ENCODE measurements at regions not wholly inside any gene's neighbourhood (a gene's known extent, or its start where the extent isn't known, plus 50 kb on each side); places are given as distances from the start of the nearest gene placed in this dataset.

GRCh38 chr10:33626798-33627466 lies 292.5 kb upstream of the NRP1 start:
- intact Hi-C loops (cut with micrococcal nuclease): no loop called here
- Mint-ChIP-seq H3K4me3 (no peak overlapping the region), H3K27ac (no peak overlapping the region), H3K4me1 (no peaks in the 10 kb centered on the region), H3K27me3 (no peaks in the 10 kb centered on the region), H3K9me3 (ENCODE audit: insufficient read depth) (peaks cover 2% of the 10 kb centered on the region)
- Histone ChIP-seq H3K79me2 (ENCODE audit: control insufficient read depth, insufficient read depth, low read length) (no peaks in the 10 kb centered on the region), H3K9me3 (ENCODE audit: control extremely low read depth in 1 of 3, control insufficient read depth in 2 of 3, insufficient read depth in 1 of 3, low read length in 2 of 3) (peaks cover 0 to 5% (median 0%) of the 10 kb centered on the region in 3 donors), H3K4me1 (ENCODE audit: control insufficient read depth in 2 of 2, insufficient read depth in 2 of 2, low read length in 2 of 2) (no peaks in the 10 kb centered on the region), H3K36me3 (replicated peaks in 1 of 2; ENCODE audit: control extremely low read depth in 1 of 2, control insufficient read depth in 1 of 2, extremely low read depth in 1 of 2, insufficient read depth in 2 of 2, low read length in 1 of 2) (no peaks in the 10 kb centered on the region), H3K27me3 (replicated peaks in 1 of 4; ENCODE audit: control extremely low read depth in 1 of 4, control insufficient read depth in 3 of 4, insufficient read depth in 4 of 4, low read length in 3 of 4) (no peaks in the 10 kb centered on the region), H3K27ac (ENCODE audit: low read length in 2 of 2) (no peak overlapping the region), H3K9ac (ENCODE audit: low read length) (no peak overlapping the region), H3K4me2 (replicated peaks; ENCODE audit: low read depth, low read length, poor library complexity, severe bottlenecking) (no peak overlapping the region), H4K20me1 (ENCODE audit: control insufficient read depth, insufficient read depth, low read length, poor library complexity, severe bottlenecking) (no peaks in the 10 kb centered on the region), H2AFZ (ENCODE audit: insufficient read depth, low read depth, low read length, poor library complexity, severe bottlenecking) (no peak overlapping the region), H3K4me3 (ENCODE audit: control extremely low read depth in 1 of 5, extremely low read depth in 1 of 5, insufficient read depth in 1 of 5, low read depth in 2 of 5, low read length in 4 of 5) (no peak overlapping the region)
- WGBS (ENCODE audit: insufficient coverage): 93% methylated on average over 2 of the region's 3 CpGs
- DNase-seq (no peak), ATAC-seq (ENCODE audit: low read depth) (no peak)
- ChIA-PET POLR2A (no interaction called here), CTCF (no interaction called here)
- TF ChIP-seq EZH2 (IDR thresholded peaks at IDR 0.05; ENCODE audit: borderline replicate concordance, insufficient read depth, low read depth, low read length, poor library complexity, severe bottlenecking): no peak
- TF ChIP-seq, protein P1, sequence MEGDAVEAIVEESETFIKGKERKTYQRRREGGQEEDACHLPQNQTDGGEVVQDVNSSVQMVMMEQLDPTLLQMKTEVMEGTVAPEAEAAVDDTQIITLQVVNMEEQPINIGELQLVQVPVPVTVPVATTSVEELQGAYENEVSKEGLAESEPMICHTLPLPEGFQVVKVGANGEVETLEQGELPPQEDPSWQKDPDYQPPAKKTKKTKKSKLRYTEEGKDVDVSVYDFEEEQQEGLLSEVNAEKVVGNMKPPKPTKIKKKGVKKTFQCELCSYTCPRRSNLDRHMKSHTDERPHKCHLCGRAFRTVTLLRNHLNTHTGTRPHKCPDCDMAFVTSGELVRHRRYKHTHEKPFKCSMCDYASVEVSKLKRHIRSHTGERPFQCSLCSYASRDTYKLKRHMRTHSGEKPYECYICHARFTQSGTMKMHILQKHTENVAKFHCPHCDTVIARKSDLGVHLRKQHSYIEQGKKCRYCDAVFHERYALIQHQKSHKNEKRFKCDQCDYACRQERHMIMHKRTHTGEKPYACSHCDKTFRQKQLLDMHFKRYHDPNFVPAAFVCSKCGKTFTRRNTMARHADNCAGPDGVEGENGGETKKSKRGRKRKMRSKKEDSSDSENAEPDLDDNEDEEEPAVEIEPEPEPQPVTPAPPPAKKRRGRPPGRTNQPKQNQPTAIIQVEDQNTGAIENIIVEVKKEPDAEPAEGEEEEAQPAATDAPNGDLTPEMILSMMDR (IDR thresholded peaks at IDR 0.05): no peak

GRCh38 chr10:33623669-33624068 lies 289.2 kb upstream of the NRP1 start:
- H3K27ac ChIP-seq (ENCODE audit: low read length in 2 of 2): no peak overlapping the region

More at GRCh38 chr10:33623669-33624068, 289.2 kb upstream of the NRP1 start:
- ATAC-seq (ENCODE audit: low read depth): no peak
- Histone ChIP-seq H3K36me3 (replicated peaks in 1 of 2; ENCODE audit: control extremely low read depth in 1 of 2, control insufficient read depth in 1 of 2, extremely low read depth in 1 of 2, insufficient read depth in 2 of 2, low read length in 1 of 2) (no peaks in the 10 kb centered on the region), H3K4me1 (ENCODE audit: control insufficient read depth in 2 of 2, insufficient read depth in 2 of 2, low read length in 2 of 2) (no peaks in the 10 kb centered on the region), H3K79me2 (ENCODE audit: control insufficient read depth, insufficient read depth, low read length) (no peaks in the 10 kb centered on the region), H3K9ac (ENCODE audit: low read length) (no peak overlapping the region), H3K4me2 (replicated peaks; ENCODE audit: low read depth, low read length, poor library complexity, severe bottlenecking) (no peak overlapping the region), H4K20me1 (ENCODE audit: control insufficient read depth, insufficient read depth, low read length, poor library complexity, severe bottlenecking) (no peaks in the 10 kb centered on the region), H3K9me3 (ENCODE audit: control extremely low read depth in 1 of 3, control insufficient read depth in 2 of 3, insufficient read depth in 1 of 3, low read length in 2 of 3) (peaks cover 0 to 4% (median 0%) of the 10 kb centered on the region in 3 donors), H2AFZ (ENCODE audit: insufficient read depth, low read depth, low read length, poor library complexity, severe bottlenecking) (no peak overlapping the region), H3K4me3 (ENCODE audit: control extremely low read depth in 1 of 5, extremely low read depth in 1 of 5, insufficient read depth in 1 of 5, low read depth in 2 of 5, low read length in 4 of 5) (no peak overlapping the region), H3K27me3 (replicated peaks in 1 of 4; ENCODE audit: control extremely low read depth in 1 of 4, control insufficient read depth in 3 of 4, insufficient read depth in 4 of 4, low read length in 3 of 4) (no peaks in the 10 kb centered on the region)
- POLR2A ChIA-PET: no interaction called here
- no CpG with 5 or more reads among the region's 3 CpGs for WGBS (ENCODE audit: insufficient coverage)
- no peak overlapping the region for H3K27ac Mint-ChIP-seq
- no peaks in the 10 kb centered on the region for H3K27me3 Mint-ChIP-seq
- H3K4me1 Mint-ChIP-seq: no peaks in the 10 kb centered on the region
- no peak for TF ChIP-seq EZH2 (IDR thresholded peaks at IDR 0.05; ENCODE audit: borderline replicate concordance, insufficient read depth, low read depth, low read length, poor library complexity, severe bottlenecking)
- TF ChIP-seq, protein P1 (IDR thresholded peaks at IDR 0.05): no peak
- H3K4me3 Mint-ChIP-seq: no peak overlapping the region
- DNase-seq: no peak
- CTCF ChIA-PET: no interaction called here
- no peaks in the 10 kb centered on the region for H3K9me3 Mint-ChIP-seq (ENCODE audit: insufficient read depth)
- intact Hi-C loops (cut with micrococcal nuclease): no loop called here

Data from B cell (primary cell).